ENCODE measurements at regions not wholly inside any gene's neighbourhood (a gene's known extent, or its start where the extent isn't known, plus 50 kb on each side); places are given as distances from the start of the nearest gene placed in this dataset.

GRCh38 chr12:14065616-14066015 lies 84.2 kb upstream of the GRIN2B start:
- Mint-ChIP-seq H3K27ac (no peak overlapping the region), H3K36me3 (ENCODE audit: low read depth) (no peaks in the 10 kb centered on the region), H3K27me3 (no peaks in the 10 kb centered on the region), H3K4me3 (no peak overlapping the region), H3K9me3 (no peaks in the 10 kb centered on the region), H3K4me1 (ENCODE audit: low read depth) (no peaks in the 10 kb centered on the region)
- ChIA-PET POLR2A (no interaction called here), CTCF (no interaction called here)
- no peak for TF ChIP-seq CTCF (IDR thresholded peaks at IDR 0.05)
- intact Hi-C loops (cut with micrococcal nuclease), result no loop called here
- ATAC-seq (no peak), DNase-seq (no peak)

- H3K27me3 Mint-ChIP-seq, result no peaks in the 10 kb centered on the region
- intact Hi-C loops (cut with micrococcal nuclease), result no loop called here
Observed at GRCh38 chr12:14066021-14066420, 84.6 kb upstream of the GRIN2B start.

GRCh38 chr12:14068961-14069360 lies 87.6 kb upstream of the GRIN2B start:
- intact Hi-C loops (cut with micrococcal nuclease), result no loop called here
- H3K27me3 Mint-ChIP-seq, result peaks cover 2% of the 10 kb centered on the region

More at GRCh38 chr12:14066021-14066420, 84.6 kb upstream of the GRIN2B start:
- ChIA-PET POLR2A (no interaction called here), CTCF (no interaction called here)
- H3K4me3 Mint-ChIP-seq, result no peak overlapping the region
- no peak for ATAC-seq
- no peak for DNase-seq
- no peaks in the 10 kb centered on the region for H3K36me3 Mint-ChIP-seq (ENCODE audit: low read depth)
- no peaks in the 10 kb centered on the region for H3K4me1 Mint-ChIP-seq (ENCODE audit: low read depth)
- no peak for TF ChIP-seq CTCF (IDR thresholded peaks at IDR 0.05)
- no peak overlapping the region for H3K27ac Mint-ChIP-seq
- no peaks in the 10 kb centered on the region for H3K9me3 Mint-ChIP-seq

GRCh38 chr12:14071833-14072232 lies 90.4 kb upstream of the GRIN2B start:
- intact Hi-C loops (cut with micrococcal nuclease), result no loop called here
- DNase-seq, result no peak
- no peak for ATAC-seq
- no peaks in the 10 kb centered on the region for H3K36me3 Mint-ChIP-seq (ENCODE audit: low read depth)
- H3K27ac Mint-ChIP-seq, result no peak overlapping the region
- peaks cover 4% of the 10 kb centered on the region for H3K9me3 Mint-ChIP-seq
- no peak overlapping the region for H3K4me3 Mint-ChIP-seq
- TF ChIP-seq CTCF (IDR thresholded peaks at IDR 0.05), result no peak
- peaks cover 2% of the 10 kb centered on the region for H3K27me3 Mint-ChIP-seq
- no peaks in the 10 kb centered on the region for H3K4me1 Mint-ChIP-seq (ENCODE audit: low read depth)
- ChIA-PET CTCF (no interaction called here), POLR2A (no interaction called here)

More at GRCh38 chr12:14068961-14069360, 87.6 kb upstream of the GRIN2B start:
- ATAC-seq, result no peak
- TF ChIP-seq CTCF (IDR thresholded peaks at IDR 0.05), result no peak
- Mint-ChIP-seq H3K9me3 (no peaks in the 10 kb centered on the region), H3K4me1 (ENCODE audit: low read depth) (no peaks in the 10 kb centered on the region), H3K36me3 (ENCODE audit: low read depth) (no peaks in the 10 kb centered on the region), H3K4me3 (no peak overlapping the region), H3K27ac (no peak overlapping the region)
- POLR2A ChIA-PET, result no interaction called here
- no peak for DNase-seq
- CTCF ChIA-PET, result no interaction called here

GRCh38 chr12:14072987-14073386 lies 91.6 kb upstream of the GRIN2B start:
- no peak overlapping the region for H3K27ac Mint-ChIP-seq
- CTCF ChIA-PET, result no interaction called here
- intact Hi-C loops (cut with micrococcal nuclease), result no loop called here
- no peak overlapping the region for H3K4me3 Mint-ChIP-seq
- no peaks in the 10 kb centered on the region for H3K36me3 Mint-ChIP-seq (ENCODE audit: low read depth)
- no peaks in the 10 kb centered on the region for H3K4me1 Mint-ChIP-seq (ENCODE audit: low read depth)
- ATAC-seq (no peak), DNase-seq (no peak)
- POLR2A ChIA-PET, result interaction anchor here (0.9 kb wide), 1 partner anchor 84 kb away, joined by 3 read pairs; no protein-coding TSS in a partner anchor
- H3K9me3 Mint-ChIP-seq, result peaks cover 7% of the 10 kb centered on the region
- TF ChIP-seq CTCF (IDR thresholded peaks at IDR 0.05), result no peak
- peaks cover 2% of the 10 kb centered on the region for H3K27me3 Mint-ChIP-seq

Measured in activated CD8-positive, alpha-beta T cell treated with anti-CD3 and anti-CD28 coated beads for 36 hours (primary cell).